ENCODE measurements at regions not wholly inside any gene's neighbourhood (a gene's known extent, or its start where the extent isn't known, plus 50 kb on each side); places are given as distances from the start of the nearest gene placed in this dataset.
"Not testable (repeated sequence)": the region's sequence is repeated elsewhere in the genome, so short reads cannot be mapped to it uniquely, and the experiment has no call there.

- TF ChIP-seq CTCF (IDR thresholded peaks at IDR 0.05); NFE2L2 (conservative IDR thresholded peaks at IDR 0.05; ENCODE audit: low read length); RFX5 (IDR thresholded peaks at IDR 0.05); POLR2A (IDR thresholded peaks at IDR 0.05; ENCODE audit: low read length); MAX (IDR thresholded peaks at IDR 0.05); KDM1A (IDR thresholded peaks at IDR 0.05; ENCODE audit: low read depth); RAD21 (conservative IDR thresholded peaks at IDR 0.05 in 1 of 2, IDR thresholded peaks at IDR 0.05 in 1 of 2); KDM5A (IDR thresholded peaks at IDR 0.05); MYC (IDR thresholded peaks at IDR 0.05; ENCODE audit: borderline replicate concordance, low read length); RCOR1 (IDR thresholded peaks at IDR 0.05; ENCODE audit: low read depth, low read length); MAZ (IDR thresholded peaks at IDR 0.05; ENCODE audit: borderline replicate concordance, low read depth, low read length): not testable (repeated sequence)
Measured at GRCh38 chr21:6158171-6158570, 4363.2 kb upstream of the TPTE start.
